Activated CD4-positive, CD25-positive, alpha-beta regulatory T cell (primary cell): ENCODE measurements at regions not wholly inside any gene's neighbourhood (a gene's known extent, or its start where the extent isn't known, plus 50 kb on each side); places are given as distances from the start of the nearest gene placed in this dataset.

Experiments
- DNase-seq, 4 experiments: peaks; one replicate each; lab custom pipeline; 2025; lab: John Stamatoyannopoulos, UW

DNA sequence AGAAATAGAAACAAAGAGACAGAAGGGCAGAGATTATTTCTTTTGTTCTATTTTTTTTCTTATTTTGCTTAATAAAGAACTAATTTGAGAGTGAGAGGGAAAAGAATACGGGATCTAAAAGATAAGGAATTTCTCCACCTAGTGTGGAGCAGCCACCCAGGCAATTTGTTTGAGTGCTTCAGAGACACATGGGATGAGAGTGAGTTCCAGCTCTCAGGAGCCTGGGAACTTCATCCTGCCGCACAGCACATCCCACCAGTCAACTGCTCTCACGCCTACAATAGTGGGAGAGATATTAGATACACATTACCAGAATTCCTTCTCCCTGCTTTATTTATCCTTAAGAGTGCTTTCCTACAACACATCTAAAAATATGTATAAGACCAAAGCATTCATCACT is 946.4 kb downstream of the PDHA2 start:
- DNase-seq = no peak

DNA sequence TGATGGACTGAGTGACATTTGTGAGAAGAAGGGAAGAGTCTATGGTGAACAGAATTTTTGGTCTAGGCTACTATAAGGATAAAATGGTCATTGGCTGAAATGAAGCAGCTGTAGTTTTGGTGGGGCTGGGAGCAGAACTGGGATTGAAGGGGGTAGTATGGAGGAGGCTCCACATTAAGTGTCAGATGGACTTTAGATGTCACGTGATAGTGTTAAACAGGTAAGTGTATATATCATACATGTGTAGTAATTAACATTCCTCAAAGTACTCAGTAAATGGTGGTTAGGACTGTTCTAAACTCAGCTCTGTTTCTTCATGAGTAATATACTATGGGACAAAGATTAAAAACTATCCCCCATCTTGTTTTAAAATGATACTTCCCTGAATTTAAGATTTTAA is 947.9 kb downstream of the PDHA2 start:
- no peak for DNase-seq

DNA sequence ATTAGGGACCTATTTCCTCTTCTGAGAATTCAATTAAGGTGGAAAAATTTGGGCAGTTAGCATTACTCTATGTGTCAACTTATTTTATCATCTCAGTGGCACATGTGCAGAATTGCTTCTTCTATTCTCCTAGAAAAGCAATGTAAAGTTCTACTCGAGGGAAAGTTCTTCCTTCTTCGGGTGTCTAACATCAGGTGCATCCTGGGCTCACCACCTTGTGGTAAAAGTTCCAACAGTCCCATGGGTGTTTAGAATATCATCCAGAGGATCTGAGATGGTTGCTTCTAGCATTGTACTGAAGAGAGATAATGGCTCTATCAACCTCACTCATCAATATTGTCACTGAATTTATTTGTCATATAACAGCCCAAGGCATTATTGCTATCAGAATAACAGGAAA is 969.7 kb downstream of the PDHA2 start:
- DNase-seq = no peak

DNA sequence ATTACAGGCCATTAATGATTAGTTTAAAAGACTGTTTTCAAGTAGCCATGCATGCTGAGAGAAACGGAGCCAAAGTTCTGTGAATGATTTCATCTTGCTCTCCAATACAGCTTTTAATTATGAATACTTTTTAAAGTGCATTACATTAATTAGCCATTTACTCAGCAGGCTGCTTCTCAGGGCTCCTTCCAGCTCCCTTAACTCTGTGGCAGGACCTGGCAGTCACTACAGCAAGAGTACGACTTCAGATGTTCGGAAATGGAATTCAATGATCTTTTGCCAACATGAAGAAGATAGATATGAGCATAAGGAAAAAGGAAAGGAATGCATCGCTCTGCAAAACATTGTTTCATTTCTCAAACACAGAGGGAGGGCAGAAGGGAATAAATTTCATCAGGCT is 987.2 kb downstream of the PDHA2 start:
- no peak for DNase-seq

DNA sequence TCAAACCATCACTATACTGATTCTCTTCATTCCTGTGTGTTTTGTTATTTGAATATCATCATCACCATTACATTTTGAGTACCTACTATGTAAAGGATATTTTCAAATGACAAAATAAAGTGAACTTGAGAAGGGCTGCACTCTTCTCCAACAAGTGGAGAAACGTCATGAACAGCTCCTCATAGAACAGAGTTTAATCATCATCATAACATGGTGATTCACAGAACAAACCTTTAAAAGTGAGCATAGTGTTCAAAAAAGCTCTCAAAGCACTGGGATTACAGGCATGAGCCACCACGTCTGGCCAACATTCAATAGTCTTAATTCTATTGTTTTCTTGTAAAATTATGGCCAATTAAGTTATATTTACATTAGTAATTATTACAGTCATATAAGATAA is 993.9 kb downstream of the PDHA2 start:
- DNase-seq = no peak

DNA sequence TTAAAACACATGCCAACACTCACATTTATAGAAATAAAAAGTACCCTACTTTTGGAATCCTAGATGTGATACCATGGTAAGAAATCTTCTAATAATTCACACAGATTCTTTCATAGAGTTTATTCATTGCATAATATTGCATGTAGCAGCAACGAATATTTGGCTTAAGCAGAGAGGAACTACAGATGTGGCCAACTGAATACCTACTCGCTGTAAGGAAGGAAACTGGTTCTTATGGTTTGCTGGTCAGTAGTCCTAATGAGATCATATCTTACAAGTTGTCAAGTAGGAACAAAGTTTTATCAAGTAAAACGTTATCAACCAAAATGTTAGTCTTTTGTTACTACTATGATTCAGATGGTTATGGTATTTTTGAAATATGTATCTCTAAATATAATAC is 996.1 kb downstream of the PDHA2 start:
- no peak for DNase-seq

DNA sequence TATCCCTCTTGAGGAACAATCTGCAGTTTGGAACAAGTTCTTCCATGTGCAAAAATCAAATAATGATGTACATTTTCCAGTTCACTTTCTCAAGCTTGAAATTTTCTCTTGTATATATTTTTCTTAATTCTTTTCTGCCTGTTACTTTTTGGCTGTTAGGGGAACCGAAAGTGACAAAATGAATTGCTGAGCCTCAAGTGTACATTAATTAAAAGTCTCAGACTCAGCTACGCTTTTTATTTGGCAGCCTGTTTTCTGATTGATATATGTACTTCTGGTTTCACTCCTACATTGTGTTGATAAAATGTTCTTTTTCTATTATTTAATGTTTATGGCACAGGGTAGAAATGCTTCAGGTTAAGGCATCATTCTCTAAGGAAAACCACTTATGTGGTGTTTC is 999.5 kb downstream of the PDHA2 start:
- no peak for DNase-seq

DNA sequence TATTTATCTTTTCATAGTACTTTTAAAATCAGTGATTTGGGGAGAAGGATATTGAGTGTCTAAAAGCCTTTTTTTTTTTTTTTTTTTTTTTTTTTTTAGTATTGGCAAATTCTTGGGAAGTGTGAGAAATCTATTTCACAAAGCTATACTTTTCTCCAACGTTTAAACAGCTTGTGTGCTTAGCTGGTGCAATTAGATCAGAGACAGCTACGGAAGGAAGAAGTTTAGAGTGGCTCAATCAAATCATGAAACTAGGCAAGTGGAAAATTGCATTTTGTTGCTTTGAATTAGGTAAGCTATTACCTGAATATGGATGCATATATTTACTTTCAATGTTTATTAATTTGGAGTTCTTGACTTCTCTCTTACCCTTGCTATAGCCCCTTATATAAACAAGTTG is 1001.9 kb downstream of the PDHA2 start:
- no peak for DNase-seq

DNA sequence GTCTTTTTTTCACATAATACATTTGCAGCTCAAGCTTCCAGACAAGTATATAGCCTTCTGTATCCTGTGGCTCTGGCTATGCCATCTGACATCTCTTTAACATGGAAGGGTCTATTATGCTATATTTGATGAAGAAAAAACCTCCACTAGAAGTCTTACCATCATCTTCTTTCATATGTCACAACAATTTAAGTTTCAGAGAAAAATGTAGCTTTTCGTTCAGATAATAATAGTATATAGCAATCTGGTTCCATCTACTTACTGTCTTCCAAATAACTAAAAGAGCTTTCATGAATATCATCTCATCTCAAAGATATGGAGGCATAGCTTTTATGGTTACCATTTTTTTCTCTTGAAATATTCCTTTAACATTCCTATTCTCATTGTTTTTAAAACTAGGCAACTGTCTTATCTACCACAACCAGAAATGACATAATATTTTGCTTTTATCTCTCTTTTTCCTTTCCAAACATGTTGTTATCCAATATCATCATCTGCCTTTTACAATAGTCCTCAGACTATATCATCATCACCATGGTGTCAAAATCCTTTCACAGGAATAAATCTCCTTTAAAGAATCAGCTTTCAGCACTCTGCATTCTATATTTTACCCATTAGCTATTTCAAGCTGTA is 1005.1 kb downstream of the PDHA2 start:
- DNase-seq = no peak

DNA sequence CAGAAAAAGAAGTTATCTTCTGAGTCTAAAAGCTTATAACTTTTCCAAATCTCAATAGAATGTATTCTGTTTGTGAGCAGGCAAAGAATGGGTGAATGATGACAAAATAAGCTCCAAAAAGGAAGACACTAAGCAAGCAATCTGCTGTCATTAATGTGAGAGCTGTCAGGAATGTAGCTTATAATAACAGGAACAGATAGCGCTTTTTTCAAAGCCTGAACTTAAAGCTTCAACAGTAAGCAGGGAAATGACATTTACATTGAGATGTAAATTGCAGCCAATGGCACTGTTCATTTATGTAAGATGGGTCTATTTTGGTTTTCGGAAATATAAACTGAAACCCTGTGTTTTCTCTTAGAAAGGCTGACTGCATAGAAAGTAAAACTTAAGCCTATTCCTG is 1005.9 kb downstream of the PDHA2 start:
- no peak for DNase-seq

DNA sequence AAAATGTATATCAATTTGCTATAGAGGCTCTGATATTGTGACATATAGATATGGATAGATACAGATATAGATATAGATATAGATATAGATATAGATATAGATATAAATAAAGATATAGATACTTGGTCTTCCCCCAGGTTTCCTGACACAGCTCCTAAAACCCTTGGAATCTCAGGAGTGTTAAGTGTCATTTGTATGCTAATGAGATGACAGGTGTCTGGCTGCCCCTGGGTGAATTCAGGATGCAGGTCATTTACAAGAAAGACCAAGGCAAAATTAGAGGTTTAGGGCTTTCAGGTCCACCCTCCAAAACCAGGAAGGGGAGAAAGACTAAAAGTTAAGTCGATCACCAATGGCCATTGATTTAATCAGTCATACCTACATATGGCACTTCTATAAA is 1034.8 kb downstream of the PDHA2 start:
- DNase-seq = no peak

DNA sequence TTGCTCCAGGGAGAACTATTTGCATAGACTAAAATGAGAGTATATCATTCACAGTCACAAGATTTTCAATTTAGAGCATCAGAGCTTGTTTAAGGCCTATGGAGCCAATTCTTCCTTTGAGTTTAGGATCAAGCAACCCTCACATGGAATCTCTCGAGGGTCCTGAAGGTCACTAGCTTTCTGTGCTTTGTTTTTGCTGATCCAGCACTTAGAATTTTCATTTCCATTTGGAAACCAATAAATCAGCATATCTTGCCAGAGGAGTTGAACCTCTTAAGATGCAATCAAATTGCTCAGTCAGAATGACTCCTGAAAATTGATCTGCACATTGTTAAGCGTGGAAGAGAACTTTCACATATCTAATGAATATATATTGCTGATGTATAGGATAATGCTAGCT is 1039.6 kb downstream of the PDHA2 start:
- DNase-seq = no peak

DNA sequence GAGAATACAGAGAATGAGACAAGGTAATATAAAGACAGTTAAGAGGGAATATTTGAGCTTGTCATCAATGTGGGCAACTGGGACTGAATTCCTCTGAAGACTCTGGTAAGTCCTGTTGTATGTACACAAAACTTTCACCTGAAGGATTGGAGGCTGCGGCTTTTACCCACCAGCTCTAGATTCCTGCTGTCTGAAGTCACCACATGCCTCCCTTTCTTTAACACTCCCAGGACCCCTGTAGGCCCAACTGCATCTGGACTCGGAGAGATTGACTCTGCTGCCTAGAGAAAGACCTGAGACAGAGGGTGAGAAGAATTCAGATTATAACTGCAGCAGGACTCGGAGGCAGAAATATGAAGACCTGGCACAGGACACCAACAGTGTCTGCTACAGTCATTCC is 1048.0 kb downstream of the PDHA2 start:
- DNase-seq = no peak

DNA sequence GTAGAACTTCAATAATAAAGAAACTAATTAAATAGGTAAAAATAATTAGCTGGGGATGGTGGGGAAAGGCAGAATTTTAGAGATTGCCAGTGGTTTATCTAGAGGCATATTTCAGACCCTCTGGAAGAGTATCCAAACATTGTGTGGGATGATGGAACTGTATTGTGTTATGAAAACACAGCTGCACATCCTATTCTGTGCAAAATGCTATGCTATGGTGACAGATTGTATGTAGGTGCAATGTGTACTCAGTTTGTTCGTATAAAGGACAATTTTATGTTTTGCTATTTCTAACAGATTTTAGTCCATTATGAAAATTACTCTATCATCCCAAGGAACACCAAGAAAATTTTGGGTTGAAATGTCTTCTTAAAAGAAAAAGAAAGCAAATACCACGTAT is 1054.7 kb downstream of the PDHA2 start:
- DNase-seq = no peak

DNA sequence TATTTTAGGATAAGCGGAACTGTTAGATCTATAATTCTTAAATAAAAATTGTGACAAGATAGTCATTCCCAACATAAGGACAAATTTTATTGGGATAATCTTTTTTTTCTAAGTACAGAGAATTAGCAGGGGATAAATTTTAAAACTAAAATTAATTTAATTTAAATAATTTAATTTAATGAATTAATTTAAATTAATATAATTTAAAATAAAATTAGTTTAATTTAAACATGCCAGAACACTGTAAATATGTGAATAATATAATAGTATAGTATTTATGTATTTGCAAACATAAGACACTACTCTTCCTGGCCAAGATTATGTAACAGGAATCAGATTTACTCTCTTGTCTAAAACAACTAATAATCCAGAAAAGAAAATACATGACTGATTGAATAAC is 1055.9 kb downstream of the PDHA2 start:
- no peak for DNase-seq

DNA sequence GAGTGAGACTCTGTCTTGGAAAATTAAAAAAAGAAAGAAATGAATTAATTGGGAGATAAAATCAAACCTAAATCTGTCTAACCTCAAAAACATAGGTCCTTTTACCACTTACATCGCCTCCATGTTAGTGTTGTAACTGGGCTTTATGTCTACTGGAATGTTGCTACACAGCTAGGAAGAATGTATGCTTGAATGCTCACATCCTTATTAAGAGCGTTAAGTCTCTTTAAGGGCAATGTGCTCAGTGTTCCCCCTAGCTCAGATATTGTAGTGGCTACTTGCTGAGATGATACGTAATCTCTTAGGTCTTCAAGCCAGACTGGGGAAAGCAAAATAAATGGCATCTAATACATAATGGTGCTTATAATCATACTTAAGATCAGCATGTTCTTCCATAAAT is 1072.8 kb downstream of the PDHA2 start:
- no peak for DNase-seq

DNA sequence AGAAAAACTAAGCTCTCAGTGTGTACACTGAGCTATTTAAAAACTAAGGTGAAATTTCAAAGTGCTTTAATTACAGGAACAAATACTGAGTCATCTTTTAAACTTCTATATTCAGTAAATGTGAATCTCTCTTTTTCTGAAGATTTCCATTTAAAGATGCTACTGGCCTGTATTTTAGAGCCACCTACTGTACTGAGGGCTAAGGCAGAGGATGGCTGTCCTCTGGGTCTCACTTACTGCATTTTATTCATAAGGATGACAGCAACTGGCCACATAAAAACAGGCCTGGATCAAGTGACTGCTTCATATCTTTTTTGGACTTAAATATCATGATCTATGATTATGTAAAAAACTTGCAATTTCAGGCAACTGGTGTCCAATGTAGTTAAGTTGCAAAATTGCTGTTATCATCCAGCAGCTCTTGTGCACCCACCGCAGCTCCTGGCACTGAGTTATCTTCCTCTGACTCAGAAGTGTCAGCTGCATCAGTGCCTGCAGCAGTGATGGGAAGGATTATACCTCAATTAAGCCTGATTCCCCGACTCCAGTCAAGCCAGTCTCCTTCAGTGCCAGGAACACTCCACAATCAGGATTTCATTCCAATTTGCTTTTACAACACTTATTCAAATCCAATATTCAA is 1073.7 kb downstream of the PDHA2 start:
- no peak for DNase-seq

DNA sequence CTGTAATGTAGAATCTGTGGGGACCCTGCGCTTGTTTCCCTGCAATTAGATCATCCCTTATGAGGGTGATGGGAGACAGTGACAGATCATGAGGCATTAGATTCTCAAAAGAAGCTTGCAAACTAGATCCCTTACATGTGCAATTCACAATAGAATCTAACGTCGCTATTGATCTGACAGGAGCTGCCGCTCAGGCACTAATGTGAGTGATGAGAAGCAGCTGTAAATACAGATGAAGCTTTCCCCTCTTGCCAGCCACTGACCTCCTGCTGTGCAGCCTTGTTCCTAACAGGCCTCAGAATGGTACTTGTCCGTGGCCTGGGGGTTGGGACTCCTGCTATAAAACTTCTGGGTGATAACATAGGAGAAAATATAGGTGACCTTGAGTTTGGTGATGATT is 1076.8 kb downstream of the PDHA2 start:
- no peak for DNase-seq

DNA sequence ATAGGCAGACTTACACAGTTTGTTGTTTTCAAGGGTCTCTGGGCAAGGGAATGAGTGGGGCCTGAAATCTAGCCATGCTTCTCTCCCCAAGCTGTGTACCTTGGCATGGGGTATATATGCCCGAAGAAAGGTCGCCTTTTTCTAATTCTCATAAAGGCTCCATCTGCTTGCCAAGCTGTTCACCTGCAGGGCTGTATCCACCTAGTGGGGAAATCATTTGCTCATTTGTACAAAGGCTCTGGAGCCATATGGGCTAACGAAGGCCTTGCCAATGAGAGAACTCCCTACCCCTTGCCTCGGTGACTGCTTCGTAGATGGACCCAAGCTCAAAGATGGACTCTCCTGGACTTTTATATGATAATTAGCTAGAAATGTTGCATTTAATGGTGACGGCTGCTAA is 1097.0 kb downstream of the PDHA2 start:
- no peak for DNase-seq

DNA sequence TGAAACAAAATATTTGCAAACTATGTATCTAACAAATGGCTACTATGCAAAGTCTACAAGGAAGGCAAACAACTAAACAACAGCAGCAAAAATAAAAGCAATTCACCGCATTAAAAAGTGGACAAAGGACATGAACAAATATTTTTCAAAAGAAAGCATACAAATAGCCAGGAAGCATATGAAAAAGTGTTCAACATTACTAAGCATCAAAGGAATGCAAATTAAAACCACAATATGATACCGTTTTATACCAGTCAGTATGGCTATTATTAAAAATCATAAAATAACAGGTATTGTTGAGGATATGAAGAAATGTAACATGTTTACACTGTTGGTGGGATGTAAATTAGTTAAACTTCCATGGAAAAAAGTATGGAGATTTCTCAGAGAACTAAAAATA is 1106.7 kb downstream of the PDHA2 start:
- DNase-seq = no peak

DNA sequence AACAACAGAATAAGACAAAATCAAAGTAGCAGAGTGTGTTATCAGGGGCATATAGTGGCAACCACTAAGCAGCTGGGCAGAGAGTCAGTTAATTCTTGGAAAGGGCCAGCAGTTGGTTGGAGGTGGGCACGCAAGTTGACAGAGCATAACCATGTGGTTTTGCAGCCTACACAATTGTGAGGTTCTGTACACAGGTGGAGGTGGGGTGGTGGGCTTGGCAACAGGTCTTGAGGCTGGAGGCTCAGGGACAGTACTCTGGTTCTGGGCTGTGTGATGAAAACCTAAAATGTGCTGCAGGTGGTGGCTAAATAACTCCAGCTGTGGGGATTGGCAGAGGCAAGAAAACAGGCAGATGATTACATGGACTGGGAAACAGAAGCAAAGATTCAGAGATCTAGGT is 1112.7 kb downstream of the PDHA2 start:
- DNase-seq = no peak

DNA sequence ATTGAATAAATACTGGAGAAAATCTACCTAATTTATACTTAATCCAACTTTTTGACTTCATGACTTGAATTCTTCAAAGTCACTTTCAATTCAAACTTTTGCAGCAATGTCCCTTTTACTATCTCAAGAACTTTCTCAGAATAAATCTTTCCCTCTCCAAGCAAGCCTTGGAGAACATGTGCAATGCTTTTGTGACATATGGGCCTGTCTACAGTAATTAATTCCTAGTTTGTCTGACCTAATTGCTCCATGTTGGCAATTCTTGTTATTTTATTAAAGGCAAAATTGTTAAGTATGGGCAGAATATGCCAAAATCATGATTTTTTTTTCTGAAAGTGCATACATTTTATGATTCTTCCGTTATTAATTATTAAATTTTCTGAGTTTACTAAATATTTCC is 1115.3 kb downstream of the PDHA2 start:
- DNase-seq = no peak

DNA sequence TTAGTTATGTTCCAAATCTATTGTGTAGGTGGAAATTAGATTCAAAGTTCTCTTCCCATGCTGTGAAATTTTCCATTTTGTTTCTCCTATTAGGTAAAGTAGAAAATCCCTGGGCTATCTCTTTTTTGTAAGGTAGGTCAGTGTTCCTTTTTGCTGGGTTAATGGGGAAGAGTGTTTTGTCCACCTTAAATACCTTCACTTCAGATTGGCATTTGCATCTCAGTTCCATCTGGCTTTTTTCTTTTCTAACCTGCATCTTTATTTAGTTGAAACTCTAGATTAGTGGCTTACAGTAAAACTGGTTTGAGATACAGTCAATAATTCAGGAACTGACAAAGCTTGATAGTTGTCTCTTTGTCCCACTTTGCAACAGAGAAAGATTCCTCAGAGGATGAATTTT is 1115.8 kb downstream of the PDHA2 start:
- DNase-seq = no peak

DNA sequence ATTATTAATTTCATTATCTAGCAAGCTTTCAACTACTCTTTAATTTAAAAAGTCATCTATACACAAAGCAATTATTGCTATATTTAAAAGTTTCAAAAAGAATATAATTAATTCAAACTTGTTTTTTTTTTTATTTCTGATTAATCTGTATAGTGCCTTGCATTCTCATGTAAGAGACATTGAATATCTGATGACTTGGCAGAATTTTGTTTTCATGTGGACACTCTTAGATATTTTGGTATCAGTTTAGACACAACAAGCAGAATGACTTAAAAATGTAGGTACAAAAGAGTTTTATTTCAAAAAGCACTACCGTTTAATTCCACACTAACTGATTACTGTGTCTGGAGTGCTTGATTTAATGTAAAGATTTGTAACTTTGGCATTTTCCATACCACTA is 1129.6 kb downstream of the PDHA2 start:
- DNase-seq = no peak
